Activated CD8-positive, alpha-beta memory T cell treated with anti-CD3 and anti-CD28 coated beads, Interleukin-2, amount 50 U/mL, for 1 hour (primary cell): ENCODE measurements at regions not wholly inside any gene's neighbourhood (a gene's known extent, or its start where the extent isn't known, plus 50 kb on each side); places are given as distances from the start of the nearest gene placed in this dataset.
"Not testable (repeated sequence)": the region's sequence is repeated elsewhere in the genome, so short reads cannot be mapped to it uniquely, and the experiment has no call there.

Source experiments
- DNase-seq: peaks from one replicate; pipeline ENCODE4 v3.0.0-alpha.2; 2020; ENCODE audit errors: extremely low read depth

- no peak for DNase-seq
Observed at GRCh38 chr22:47308886-47309285, 546.4 kb downstream of the TBC1D22A start.

- DNase-seq, result no peak
Observed at GRCh38 chr22:47307822-47308221, 545.4 kb downstream of the TBC1D22A start.

GRCh38 chr22:47307326-47307725, 544.9 kb downstream of the TBC1D22A start:
- DNase-seq, result no peak

GRCh38 chr22:47304854-47305253, 542.4 kb downstream of the TBC1D22A start:
- DNase-seq, result no peak

GRCh38 chr22:47304191-47304831, 541.9 kb downstream of the TBC1D22A start:
- DNase-seq, result no peak

- DNase-seq, result no peak
Observed at GRCh38 chr22:47303161-47303890, 540.9 kb downstream of the TBC1D22A start.

GRCh38 chr22:47302587-47302986, 540.1 kb downstream of the TBC1D22A start:
- DNase-seq, result not testable (repeated sequence)

GRCh38 chr22:47301820-47302475, 539.5 kb downstream of the TBC1D22A start:
- DNase-seq, result no peak

- DNase-seq, result no peak
Observed at GRCh38 chr22:47300698-47301405, 538.4 kb downstream of the TBC1D22A start.

- DNase-seq, result no peak
Observed at GRCh38 chr22:47299863-47300697, 537.6 kb downstream of the TBC1D22A start.

- no peak for DNase-seq
Observed at GRCh38 chr22:47299211-47299862, 536.9 kb downstream of the TBC1D22A start.

- DNase-seq, result no peak
Observed at GRCh38 chr22:47298017-47298785, 535.8 kb downstream of the TBC1D22A start.

GRCh38 chr22:47297261-47298016, 535.0 kb downstream of the TBC1D22A start:
- DNase-seq, result no peak

- DNase-seq, result no peak
Observed at GRCh38 chr22:47296405-47297260, 534.2 kb downstream of the TBC1D22A start.

GRCh38 chr22:47295982-47296381, 533.5 kb downstream of the TBC1D22A start:
- no peak for DNase-seq

GRCh38 chr22:47295226-47295901, 532.9 kb downstream of the TBC1D22A start:
- no peak for DNase-seq

GRCh38 chr22:47294576-47294975, 532.1 kb downstream of the TBC1D22A start:
- DNase-seq, result no peak

- DNase-seq, result no peak
Observed at GRCh38 chr22:47294222-47294532, 531.7 kb downstream of the TBC1D22A start.
